AG09309 (cell line): ENCODE measurements at regions not wholly inside any gene's neighbourhood (a gene's known extent, or its start where the extent isn't known, plus 50 kb on each side); places are given as distances from the start of the nearest gene placed in this dataset.

ENCODE experiments used
- DNase-seq: peaks from one replicate; pipeline ENCODE4 v3.0.0-alpha.2; 2010; ENCODE audit warnings: low read depth
- H3K4me3 ChIP-seq: 2 replicates; pipeline ENCODE4 v1.5.1; 2011; ENCODE audit warnings: mild to moderate bottlenecking, low read depth, low read length, moderate library complexity; ENCODE audit not compliant: control insufficient read depth
- TF ChIP-seq, protein P1 (sequence below): IDR thresholded peaks from 2 replicates; pipeline ENCODE4 v1.5.1; 2011; ENCODE audit warnings: mild to moderate bottlenecking, low read depth, low read length, inconsistent platforms; ENCODE audit not compliant: insufficient read depth, control insufficient read depth; ENCODE audit errors: missing control alignments

- DNase-seq = no peak
- TF ChIP-seq, protein P1, sequence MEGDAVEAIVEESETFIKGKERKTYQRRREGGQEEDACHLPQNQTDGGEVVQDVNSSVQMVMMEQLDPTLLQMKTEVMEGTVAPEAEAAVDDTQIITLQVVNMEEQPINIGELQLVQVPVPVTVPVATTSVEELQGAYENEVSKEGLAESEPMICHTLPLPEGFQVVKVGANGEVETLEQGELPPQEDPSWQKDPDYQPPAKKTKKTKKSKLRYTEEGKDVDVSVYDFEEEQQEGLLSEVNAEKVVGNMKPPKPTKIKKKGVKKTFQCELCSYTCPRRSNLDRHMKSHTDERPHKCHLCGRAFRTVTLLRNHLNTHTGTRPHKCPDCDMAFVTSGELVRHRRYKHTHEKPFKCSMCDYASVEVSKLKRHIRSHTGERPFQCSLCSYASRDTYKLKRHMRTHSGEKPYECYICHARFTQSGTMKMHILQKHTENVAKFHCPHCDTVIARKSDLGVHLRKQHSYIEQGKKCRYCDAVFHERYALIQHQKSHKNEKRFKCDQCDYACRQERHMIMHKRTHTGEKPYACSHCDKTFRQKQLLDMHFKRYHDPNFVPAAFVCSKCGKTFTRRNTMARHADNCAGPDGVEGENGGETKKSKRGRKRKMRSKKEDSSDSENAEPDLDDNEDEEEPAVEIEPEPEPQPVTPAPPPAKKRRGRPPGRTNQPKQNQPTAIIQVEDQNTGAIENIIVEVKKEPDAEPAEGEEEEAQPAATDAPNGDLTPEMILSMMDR = no peak
These were observed 134.3 kb upstream of the DCN start for GRCh38 chr12:91316907-91317269.

GRCh38 chr12:91316161-91316906, 133.7 kb upstream of the DCN start:
- TF ChIP-seq, protein P1 = no peak
- H3K4me3 ChIP-seq = no peak overlapping the region
- no peak for DNase-seq

More at GRCh38 chr12:91316907-91317269, 134.3 kb upstream of the DCN start:
- no peak overlapping the region for H3K4me3 ChIP-seq

- DNase-seq = no peak
- H3K4me3 ChIP-seq = no peak overlapping the region
- TF ChIP-seq, protein P1 = no peak
These were observed 128.5 kb upstream of the DCN start for GRCh38 chr12:91311081-91311480.

- TF ChIP-seq, protein P1 = no peak
- no peak overlapping the region for H3K4me3 ChIP-seq
- no peak for DNase-seq
These were observed 126.8 kb upstream of the DCN start for GRCh38 chr12:91309450-91309849.

- TF ChIP-seq, protein P1 = no peak
- no peak for DNase-seq
- no peak overlapping the region for H3K4me3 ChIP-seq
These were observed 125.5 kb upstream of the DCN start for GRCh38 chr12:91307957-91308670.

DNA sequence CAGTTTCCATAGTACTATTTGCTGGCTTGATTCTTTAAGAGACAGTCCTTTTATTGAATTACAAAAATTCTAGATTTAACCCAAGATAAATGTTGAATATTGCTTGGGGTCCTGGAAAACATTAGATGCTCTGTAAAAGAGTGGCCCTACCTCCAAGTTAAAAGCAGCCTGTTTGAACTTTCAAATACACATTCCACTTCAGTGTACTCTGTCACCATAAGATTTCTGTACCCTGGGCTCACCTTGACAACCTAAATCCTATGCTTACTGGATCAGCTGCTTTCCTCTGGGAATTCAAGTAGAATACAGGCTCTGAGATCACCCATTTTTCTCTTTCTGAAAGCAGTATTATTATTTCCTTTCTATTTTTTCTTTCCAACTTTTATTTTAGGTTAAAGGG, 107.7 kb upstream of the DCN start:
- no peak for DNase-seq
- TF ChIP-seq, protein P1 = no peak
- H3K4me3 ChIP-seq = no peak overlapping the region
